Stomach (tissue), 4 donors: ENCODE measurements at regions not wholly inside any gene's neighbourhood (a gene's known extent, or its start where the extent isn't known, plus 50 kb on each side); places are given as distances from the start of the nearest gene placed in this dataset.

Source experiments
- CTCF ChIP-seq, 7 experiments: fragments of 450-650 bp in 4 of 7; fragments of 200-600 bp in 3 of 7; sonication (generic) in 3 of 7; IDR thresholded peaks; one replicate each; pipeline ENCODE4 v1.5.1; 2016 to 2019; ENCODE audit warnings: antibody characterized with exemption in 7 of 7, control low read depth in 2 of 7, mild to moderate bottlenecking in 1 of 7
- EP300 ChIP-seq: sonication (generic); formaldehyde crosslinking; IDR thresholded peaks from one replicate; pipeline ENCODE4 v1.6.1; 2017; ENCODE audit warnings: antibody characterized with exemption
- POLR2A ChIP-seq, 4 donors: fragments of 450-650 bp; IDR thresholded peaks; one replicate each; pipeline ENCODE4 v1.6.1; 2016; ENCODE audit warnings: antibody characterized with exemption in 4 of 4, control low read depth in 2 of 4, mild to moderate bottlenecking in 1 of 4, moderate library complexity in 1 of 4
- POLR2AphosphoS5 ChIP-seq, 3 donors: sonication (generic); formaldehyde crosslinking; IDR thresholded peaks; one replicate each; pipeline ENCODE4 v1.6.1; 2016; ENCODE audit warnings: antibody characterized with exemption in 3 of 3

GRCh38 chr2:142415461-142415860 is 284.6 kb upstream of the LRP1B start:
- TF ChIP-seq CTCF (IDR thresholded peaks at IDR 0.05) (no peak), POLR2AphosphoS5 (IDR thresholded peaks at IDR 0.05) (no peak), POLR2A (IDR thresholded peaks at IDR 0.05) (no peak), EP300 (no peak)
